Vagina (tissue), 2 donors: ENCODE measurements at regions not wholly inside any gene's neighbourhood (a gene's known extent, or its start where the extent isn't known, plus 50 kb on each side); places are given as distances from the start of the nearest gene placed in this dataset.

Experiments used
- DNase-seq, 2 donors: peaks; one replicate each; pipeline ENCODE4 v3.0.0-alpha.2; 2017; ENCODE audit errors: extremely low spot score in 2 of 2
- H3K27ac ChIP-seq: fragments of 200-600 bp; sonication (generic); one replicate; pipeline ENCODE4 v1.5.1; 2019
- H3K27me3 ChIP-seq: fragments of 200-600 bp; sonication (generic); one replicate; pipeline ENCODE4 v1.5.1; 2019
- H3K36me3 ChIP-seq, 2 donors: fragments of 200-600 bp; sonication (generic); one replicate each; pipeline ENCODE4 v1.5.1; 2017 to 2019
- H3K4me1 ChIP-seq: fragments of 200-600 bp; sonication (generic); one replicate; pipeline ENCODE4 v1.5.1; 2019
- H3K4me3 ChIP-seq, 2 donors: fragments of 200-600 bp; sonication (generic); 1 replicate in 1 of 2; 2 replicates in 1 of 2; pipeline ENCODE4 v1.5.1; 2016 to 2019
- H3K9me3 ChIP-seq: fragments of 200-600 bp; sonication (generic); one replicate; pipeline ENCODE4 v1.5.1; 2019
- POLR2A ChIP-seq, 2 donors: fragments of 450-650 bp; IDR thresholded peaks; one replicate each; pipeline ENCODE4 v1.6.1; 2017; ENCODE audit warnings: antibody characterized with exemption in 2 of 2, mild to moderate bottlenecking in 2 of 2, moderate library complexity in 2 of 2
- POLR2AphosphoS5 ChIP-seq, 2 donors: sonication (generic); formaldehyde crosslinking; IDR thresholded peaks; one replicate each; pipeline ENCODE4 v1.9.0; 2017; ENCODE audit warnings: antibody characterized with exemption in 2 of 2, mild to moderate bottlenecking in 2 of 2, low read depth in 1 of 2; ENCODE audit not compliant: insufficient read depth in 1 of 2
- intact Hi-C: fragments of 100-400 bp; cut with DNase I; formaldehyde crosslinking; loops from one replicate; pipeline ENCODE4 v1.15.1; 2023
- TF ChIP-seq, protein P1 (sequence below), 3 experiments: fragments of 450-650 bp in 2 of 3; fragments of 200-600 bp in 1 of 3; sonication (generic) in 1 of 3; IDR thresholded peaks; one replicate each; pipeline ENCODE4 v1.5.1; 2017 to 2019; ENCODE audit warnings: antibody characterized with exemption in 3 of 3, mild to moderate bottlenecking in 2 of 3, moderate library complexity in 2 of 3

DNA sequence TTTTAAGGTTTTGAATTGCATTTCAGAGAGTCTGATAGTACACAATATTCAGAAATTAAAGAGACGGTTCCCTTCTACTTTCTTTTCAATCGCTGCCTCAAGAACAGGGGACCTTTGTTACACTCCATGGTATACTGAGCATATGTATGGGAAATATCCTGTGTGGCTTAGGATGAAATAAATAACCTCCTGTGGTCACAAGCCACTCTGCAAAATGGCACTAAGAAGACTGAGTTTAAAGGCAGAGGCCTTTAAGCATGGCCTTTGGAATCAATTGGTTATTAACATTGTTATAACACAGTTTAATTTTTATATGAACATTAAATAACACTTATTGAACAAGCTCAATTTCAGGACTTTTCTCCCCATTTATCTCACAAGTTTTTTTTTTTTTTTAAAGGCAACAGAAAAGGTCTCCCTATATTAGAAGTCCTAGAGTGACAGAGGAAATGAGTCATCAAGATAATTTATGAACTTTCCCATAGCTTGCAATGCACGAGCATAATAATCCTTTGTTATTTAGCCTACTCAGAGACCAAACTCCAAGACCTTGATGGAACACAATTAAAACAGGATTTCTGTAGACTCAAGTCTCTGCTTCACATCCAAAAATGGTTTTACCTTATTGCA is 341.9 kb downstream of the TMEM167A start:
- DNase-seq, result no peak
- no peak overlapping the region for H3K27ac ChIP-seq
- H3K4me1 ChIP-seq, result no peaks in the 10 kb centered on the region
- no peaks in the 10 kb centered on the region for H3K36me3 ChIP-seq
- TF ChIP-seq, protein P1, sequence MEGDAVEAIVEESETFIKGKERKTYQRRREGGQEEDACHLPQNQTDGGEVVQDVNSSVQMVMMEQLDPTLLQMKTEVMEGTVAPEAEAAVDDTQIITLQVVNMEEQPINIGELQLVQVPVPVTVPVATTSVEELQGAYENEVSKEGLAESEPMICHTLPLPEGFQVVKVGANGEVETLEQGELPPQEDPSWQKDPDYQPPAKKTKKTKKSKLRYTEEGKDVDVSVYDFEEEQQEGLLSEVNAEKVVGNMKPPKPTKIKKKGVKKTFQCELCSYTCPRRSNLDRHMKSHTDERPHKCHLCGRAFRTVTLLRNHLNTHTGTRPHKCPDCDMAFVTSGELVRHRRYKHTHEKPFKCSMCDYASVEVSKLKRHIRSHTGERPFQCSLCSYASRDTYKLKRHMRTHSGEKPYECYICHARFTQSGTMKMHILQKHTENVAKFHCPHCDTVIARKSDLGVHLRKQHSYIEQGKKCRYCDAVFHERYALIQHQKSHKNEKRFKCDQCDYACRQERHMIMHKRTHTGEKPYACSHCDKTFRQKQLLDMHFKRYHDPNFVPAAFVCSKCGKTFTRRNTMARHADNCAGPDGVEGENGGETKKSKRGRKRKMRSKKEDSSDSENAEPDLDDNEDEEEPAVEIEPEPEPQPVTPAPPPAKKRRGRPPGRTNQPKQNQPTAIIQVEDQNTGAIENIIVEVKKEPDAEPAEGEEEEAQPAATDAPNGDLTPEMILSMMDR (IDR thresholded peaks at IDR 0.05), result no peak
- TF ChIP-seq POLR2A (IDR thresholded peaks at IDR 0.05) (no peak), POLR2AphosphoS5 (IDR thresholded peaks at IDR 0.05; ENCODE audit: insufficient read depth in 1 of 2, low read depth in 1 of 2) (no peak)
- H3K27me3 ChIP-seq, result no peaks in the 10 kb centered on the region
- no peaks in the 10 kb centered on the region for H3K9me3 ChIP-seq
- no peak overlapping the region for H3K4me3 ChIP-seq
- intact Hi-C loops, result no loop called here

DNA sequence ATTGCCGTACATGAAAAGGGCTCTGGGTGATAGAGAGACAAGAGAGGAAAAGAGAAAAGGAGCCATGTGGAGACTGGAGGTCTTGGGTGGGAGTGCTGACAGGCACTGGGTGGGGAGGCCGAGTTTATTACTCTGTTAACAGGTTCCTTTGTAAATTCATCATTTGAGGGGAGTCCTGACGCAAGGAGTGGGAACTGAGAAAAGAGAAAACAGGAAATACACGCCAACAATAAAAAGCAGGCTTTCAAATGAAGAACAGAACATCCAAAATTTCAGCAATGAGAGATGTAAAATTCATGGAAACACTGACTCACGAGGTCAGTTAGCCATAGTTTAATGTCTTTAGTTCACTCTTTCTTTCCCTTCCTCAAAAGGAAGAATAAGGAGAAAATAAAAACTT is 342.8 kb downstream of the TMEM167A start:
- Histone ChIP-seq H3K27ac (no peak overlapping the region), H3K9me3 (no peaks in the 10 kb centered on the region), H3K4me3 (no peak overlapping the region), H3K36me3 (no peaks in the 10 kb centered on the region), H3K27me3 (no peaks in the 10 kb centered on the region), H3K4me1 (no peaks in the 10 kb centered on the region)
- DNase-seq, result no peak
- intact Hi-C loops, result no loop called here
- TF ChIP-seq, protein P1 (IDR thresholded peaks at IDR 0.05), result no peak

DNA sequence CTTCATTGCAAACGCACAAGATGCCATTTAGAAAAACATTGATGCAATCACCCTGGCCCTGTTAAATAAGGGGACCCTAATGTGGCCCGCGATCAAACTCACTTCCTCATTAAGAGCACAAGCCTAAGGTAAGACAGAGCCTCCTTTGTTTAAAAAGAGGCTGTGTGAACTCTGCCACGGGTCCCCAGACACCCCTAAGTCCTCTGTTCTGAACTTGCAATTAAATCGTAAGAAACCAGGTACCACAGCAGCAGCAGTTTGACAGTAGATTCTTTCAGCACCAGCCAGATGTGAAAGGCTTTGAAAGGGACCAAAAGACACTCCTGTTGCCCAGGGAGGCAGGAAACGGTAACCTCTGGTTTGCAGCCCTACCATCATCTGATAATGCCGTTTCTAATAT is 346.3 kb downstream of the TMEM167A start:
- Histone ChIP-seq H3K4me3 (no peak overlapping the region), H3K27ac (no peak overlapping the region), H3K27me3 (no peaks in the 10 kb centered on the region), H3K9me3 (no peaks in the 10 kb centered on the region), H3K36me3 (no peaks in the 10 kb centered on the region), H3K4me1 (no peaks in the 10 kb centered on the region)
- intact Hi-C loops, result no loop called here
- DNase-seq, result no peak
- no peak for TF ChIP-seq POLR2A (IDR thresholded peaks at IDR 0.05)
- TF ChIP-seq POLR2AphosphoS5 (IDR thresholded peaks at IDR 0.05; ENCODE audit: insufficient read depth in 1 of 2, low read depth in 1 of 2), result no peak
- TF ChIP-seq, protein P1 (IDR thresholded peaks at IDR 0.05), result no peak

DNA sequence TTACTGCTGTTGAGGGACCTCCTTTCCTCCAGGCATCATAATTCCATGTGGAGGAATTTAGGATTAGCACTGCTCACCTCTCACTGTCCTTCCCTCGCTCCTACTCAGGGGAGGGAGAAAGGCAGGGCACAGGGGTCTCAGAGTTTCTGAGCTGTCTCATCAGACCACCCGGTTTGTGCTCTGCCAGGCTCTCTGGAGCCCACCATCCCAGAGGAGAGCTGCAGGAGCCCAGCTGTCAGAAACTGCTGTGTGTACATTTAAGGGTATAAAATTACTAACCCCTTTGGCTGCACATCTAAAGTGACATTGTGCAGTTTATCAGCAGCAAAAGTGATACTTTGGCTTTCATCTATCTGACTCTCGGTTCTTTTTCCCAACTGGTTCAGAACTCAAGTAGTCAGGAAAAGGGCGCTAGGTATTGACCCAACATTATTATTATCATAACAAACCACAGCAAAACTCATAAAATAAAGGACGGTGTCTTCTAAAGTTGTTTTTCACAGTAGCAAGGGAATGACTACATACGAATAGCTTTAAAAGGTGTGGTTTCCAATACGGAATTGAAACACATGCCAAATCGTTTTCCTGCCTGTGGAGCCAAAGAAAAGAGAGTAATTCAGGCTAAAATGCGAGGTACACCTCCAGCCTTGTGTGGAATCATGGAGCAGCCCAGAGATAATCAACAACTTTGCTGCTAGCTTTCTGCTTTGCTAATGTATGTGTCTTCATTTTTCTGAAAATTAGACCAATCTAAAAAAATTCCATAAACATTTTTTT is 348.1 kb downstream of the TMEM167A start:
- Histone ChIP-seq H3K36me3 (no peaks in the 10 kb centered on the region), H3K27me3 (no peaks in the 10 kb centered on the region), H3K4me3 (no peak overlapping the region), H3K9me3 (no peaks in the 10 kb centered on the region), H3K4me1 (no peaks in the 10 kb centered on the region), H3K27ac (no peak overlapping the region)
- intact Hi-C loops, result loop anchor here (5.0 kb wide), 1 partner anchor 1763 kb away; no protein-coding TSS in a partner anchor
- TF ChIP-seq, protein P1 (IDR thresholded peaks at IDR 0.05), result no peak
- TF ChIP-seq POLR2A (IDR thresholded peaks at IDR 0.05) (no peak), POLR2AphosphoS5 (IDR thresholded peaks at IDR 0.05; ENCODE audit: insufficient read depth in 1 of 2, low read depth in 1 of 2) (no peak)
- DNase-seq, result no peak

DNA sequence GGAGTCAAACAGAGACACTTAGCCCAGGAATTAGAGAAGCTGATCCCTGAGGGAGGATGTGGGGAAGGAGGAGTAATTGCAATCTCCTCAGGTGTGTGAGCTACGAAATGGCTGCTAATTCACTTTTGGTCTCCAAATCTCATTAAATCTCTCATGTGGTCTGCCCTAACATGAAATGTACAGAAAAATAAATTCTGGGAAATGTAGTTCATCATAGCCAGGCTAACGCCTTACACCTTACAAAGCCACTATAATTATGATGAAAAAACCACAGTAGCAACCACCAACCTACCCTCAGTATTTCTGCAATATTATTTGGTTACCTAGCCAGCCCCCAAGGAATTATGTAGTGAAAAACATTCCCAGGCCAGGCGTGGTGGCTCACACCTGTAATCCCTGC is 354.0 kb downstream of the TMEM167A start:
- intact Hi-C loops, result no loop called here
- Histone ChIP-seq H3K4me1 (no peaks in the 10 kb centered on the region), H3K36me3 (no peaks in the 10 kb centered on the region), H3K9me3 (no peaks in the 10 kb centered on the region), H3K27ac (no peak overlapping the region), H3K27me3 (no peaks in the 10 kb centered on the region), H3K4me3 (no peak overlapping the region)
- DNase-seq, result no peak
- no peak for TF ChIP-seq POLR2AphosphoS5 (IDR thresholded peaks at IDR 0.05; ENCODE audit: insufficient read depth in 1 of 2, low read depth in 1 of 2)
- TF ChIP-seq, protein P1 (IDR thresholded peaks at IDR 0.05), result no peak
- TF ChIP-seq POLR2A (IDR thresholded peaks at IDR 0.05), result no peak
